Natural killer cell (primary cell): ENCODE measurements at regions not wholly inside any gene's neighbourhood (a gene's known extent, or its start where the extent isn't known, plus 50 kb on each side); places are given as distances from the start of the nearest gene placed in this dataset.

Experiments
- ATAC-seq, 3 donors: fragments of 150-1000 bp in 2 of 3; fragments of 200-7000 bp in 1 of 3; cut with Tn5 transposase; 1 replicate in 1 of 3; 2 replicates in 2 of 3; pipeline ENCODE4 v1.10.0; 2021; ENCODE audit warnings: mild to moderate bottlenecking in 2 of 3, moderate library complexity in 2 of 3
- DNase-seq, 2 donors: peaks; one replicate each; pipeline versions ENCODE4 v3.0.0 to v3.0.0-alpha.2; 2013 to 2021; ENCODE audit warnings: mixed read lengths in 1 of 2
- H3K27ac ChIP-seq: one replicate; pipeline ENCODE4 v1.5.1; 2013; ENCODE audit warnings: mild to moderate bottlenecking, low read length
- H3K27me3 ChIP-seq: one replicate; pipeline ENCODE4 v1.6.1; 2013; ENCODE audit warnings: low read length; ENCODE audit not compliant: control insufficient read depth, insufficient read depth
- H3K36me3 ChIP-seq: one replicate; pipeline ENCODE4 v1.6.1; 2013; ENCODE audit warnings: low read length; ENCODE audit not compliant: control insufficient read depth, insufficient read depth
- H3K4me1 ChIP-seq: one replicate; pipeline ENCODE4 v1.6.1; 2013; ENCODE audit warnings: low read length; ENCODE audit not compliant: control insufficient read depth, insufficient read depth
- H3K4me3 ChIP-seq: one replicate; pipeline ENCODE4 v1.5.1; 2013; ENCODE audit warnings: low read length
- H3K9me3 ChIP-seq: one replicate; pipeline ENCODE4 v1.6.1; 2013; ENCODE audit warnings: low read length; ENCODE audit not compliant: control insufficient read depth, insufficient read depth
- H3K27ac Mint-ChIP-seq, 2 donors: one replicate each; pipeline ENCODE4 v1.8.0; 2022; ENCODE audit warnings: mild to moderate bottlenecking in 2 of 2, mixed read lengths in 2 of 2, moderate library complexity in 1 of 2
- H3K27me3 Mint-ChIP-seq, 2 donors: one replicate each; pipeline ENCODE4 v1.8.0; 2022; ENCODE audit warnings: low read depth in 2 of 2, mixed read lengths in 2 of 2
- H3K36me3 Mint-ChIP-seq: one replicate; pipeline ENCODE4 v1.8.0; 2022; ENCODE audit warnings: mixed read lengths
- H3K4me1 Mint-ChIP-seq, 2 donors: one replicate each; pipeline ENCODE4 v1.8.0; 2022; ENCODE audit warnings: mixed read lengths in 2 of 2
- H3K4me3 Mint-ChIP-seq: one replicate; pipeline ENCODE4 v1.8.0; 2022; ENCODE audit warnings: mild to moderate bottlenecking, moderate library complexity, mixed read lengths
- H3K9me3 Mint-ChIP-seq, 2 donors: one replicate each; pipeline ENCODE4 v1.8.0; 2022; ENCODE audit warnings: mixed read lengths in 2 of 2
- CTCF ChIP-seq: fragments of 200-600 bp; IDR thresholded peaks from one replicate; pipeline ENCODE4 v1.8.0; 2022; ENCODE audit warnings: antibody characterized with exemption
- WGBS: methylation state at CpG from one replicate; pipeline ENCODE4 v1.1.7; 2013; ENCODE audit warnings: missing lambda C conversion rate; ENCODE audit not compliant: insufficient coverage; 5-methylcytosine and 5-hydroxymethylcytosine counted together
- intact Hi-C: fragments of 100-400 bp; cut with micrococcal nuclease; formaldehyde crosslinking; loops from one replicate; pipeline ENCODE4 v1.14.2; 2022

- no peaks in the 10 kb centered on the region for H3K27me3 ChIP-seq
- Mint-ChIP-seq H3K4me1 (no peaks in the 10 kb centered on the region), H3K27ac (no peak overlapping the region), H3K36me3 (no peaks in the 10 kb centered on the region), H3K27me3 (no peaks in the 10 kb centered on the region), H3K4me3 (no peak overlapping the region), H3K9me3 (peaks cover 7 to 16% of the 10 kb centered on the region in 2 donors)
- TF ChIP-seq CTCF = no peak
- no peak overlapping the region for H3K27ac ChIP-seq
- ATAC-seq = no peak
- no peaks in the 10 kb centered on the region for H3K4me1 ChIP-seq
- DNase-seq = no peak
- intact Hi-C loops = no loop called here
- WGBS = 85% methylated on average over 7 of the region's 7 CpGs
- H3K36me3 ChIP-seq = no peaks in the 10 kb centered on the region
- H3K9me3 ChIP-seq = peaks cover 20% of the 10 kb centered on the region
- H3K4me3 ChIP-seq = no peak overlapping the region
Measured at GRCh38 chr21:20646431-20647165, 351.6 kb upstream of the NCAM2 start.

GRCh38 chr21:20647607-20648006 lies 350.6 kb upstream of the NCAM2 start:
- no peak for ATAC-seq
- no CpG with 5 or more reads among the region's 1 CpG for WGBS
- no peak overlapping the region for H3K27ac ChIP-seq
- Mint-ChIP-seq H3K9me3 (peaks cover 7 to 16% of the 10 kb centered on the region in 2 donors), H3K4me1 (no peaks in the 10 kb centered on the region), H3K36me3 (no peaks in the 10 kb centered on the region), H3K27me3 (no peaks in the 10 kb centered on the region), H3K27ac (no peak overlapping the region), H3K4me3 (no peak overlapping the region)
- no peaks in the 10 kb centered on the region for H3K36me3 ChIP-seq
- no peak for TF ChIP-seq CTCF
- intact Hi-C loops = no loop called here
- H3K4me1 ChIP-seq = no peaks in the 10 kb centered on the region
- DNase-seq = no peak
- H3K27me3 ChIP-seq = no peaks in the 10 kb centered on the region
- no peak overlapping the region for H3K4me3 ChIP-seq
- peaks cover 18% of the 10 kb centered on the region for H3K9me3 ChIP-seq

- Mint-ChIP-seq H3K36me3 (no peaks in the 10 kb centered on the region), H3K4me3 (no peak overlapping the region), H3K4me1 (no peaks in the 10 kb centered on the region), H3K9me3 (peaks cover 4 to 10% of the 10 kb centered on the region in 2 donors), H3K27me3 (no peaks in the 10 kb centered on the region), H3K27ac (no peak overlapping the region)
- intact Hi-C loops = no loop called here
- ATAC-seq (no peak), DNase-seq (no peak)
- no peaks in the 10 kb centered on the region for H3K27me3 ChIP-seq
- H3K4me1 ChIP-seq = no peaks in the 10 kb centered on the region
- 89% methylated on average over 5 of the region's 5 CpGs for WGBS
- H3K27ac ChIP-seq = no peak overlapping the region
- TF ChIP-seq CTCF = no peak
- no peaks in the 10 kb centered on the region for H3K36me3 ChIP-seq
- peaks cover 18% of the 10 kb centered on the region for H3K9me3 ChIP-seq
- no peak overlapping the region for H3K4me3 ChIP-seq
Measured at GRCh38 chr21:20649231-20649630, 349.0 kb upstream of the NCAM2 start.

- H3K9me3 ChIP-seq = no peaks in the 10 kb centered on the region
- WGBS = 83% methylated on average over 3 of the region's 4 CpGs
- Mint-ChIP-seq H3K4me3 (no peak overlapping the region), H3K4me1 (no peaks in the 10 kb centered on the region), H3K9me3 (peaks cover 7 to 8% of the 10 kb centered on the region in 2 donors), H3K27ac (no peak overlapping the region), H3K36me3 (no peaks in the 10 kb centered on the region), H3K27me3 (no peaks in the 10 kb centered on the region)
- H3K27ac ChIP-seq = no peak overlapping the region
- no peaks in the 10 kb centered on the region for H3K4me1 ChIP-seq
- no peak for ATAC-seq
- no peak for DNase-seq
- no peaks in the 10 kb centered on the region for H3K36me3 ChIP-seq
- no peak overlapping the region for H3K4me3 ChIP-seq
- no peaks in the 10 kb centered on the region for H3K27me3 ChIP-seq
- no peak for TF ChIP-seq CTCF
- intact Hi-C loops = no loop called here
Measured at GRCh38 chr21:20652846-20653245, 345.4 kb upstream of the NCAM2 start.
